KMS-11 (cell line): ENCODE measurements at regions not wholly inside any gene's neighbourhood (a gene's known extent, or its start where the extent isn't known, plus 50 kb on each side); places are given as distances from the start of the nearest gene placed in this dataset.

Source experiments
- H2AFZ ChIP-seq: fragments of 200-600 bp; sonication (generic); 2 replicates; pipeline ENCODE4 v1.6.1; 2016; ENCODE audit warnings: antibody characterized with exemption, mixed run types, low read depth
- H3K27ac ChIP-seq: fragments of 200-600 bp; sonication (generic); 2 replicates; pipeline ENCODE4 v1.6.1; 2016; ENCODE audit warnings: mild to moderate bottlenecking, mixed run types
- H3K27me3 ChIP-seq: fragments of 200-600 bp; sonication (generic); 2 replicates; pipeline ENCODE4 v1.6.1; 2017; ENCODE audit warnings: mild to moderate bottlenecking, low read depth, mixed run types, moderate library complexity; ENCODE audit not compliant: insufficient read depth
- H3K36me3 ChIP-seq: fragments of 200-600 bp; sonication (generic); 2 replicates; pipeline ENCODE4 v1.6.1; 2017; ENCODE audit warnings: mild to moderate bottlenecking, mixed run types; ENCODE audit not compliant: insufficient read depth
- H3K4me1 ChIP-seq: fragments of 200-600 bp; sonication (generic); 2 replicates; pipeline ENCODE4 v1.6.1; 2016; ENCODE audit warnings: mild to moderate bottlenecking, low read depth, mixed run types; ENCODE audit not compliant: poor library complexity, severe bottlenecking
- H3K4me2 ChIP-seq: fragments of 200-600 bp; sonication (generic); 2 replicates; pipeline ENCODE4 v1.7.0; 2016; ENCODE audit warnings: mild to moderate bottlenecking, mixed run types
- H3K4me3 ChIP-seq: fragments of 200-600 bp; sonication (generic); IDR thresholded peaks from 2 replicates; pipeline ENCODE4 v1.6.1; 2017; ENCODE audit warnings: low read depth, low read length, mixed read lengths; ENCODE audit not compliant: insufficient read depth
- H3K79me2 ChIP-seq: fragments of 200-600 bp; sonication (generic); 2 replicates; pipeline ENCODE4 v1.6.1; 2016; ENCODE audit warnings: low read depth, mixed run types; ENCODE audit not compliant: insufficient read depth
- H3K9ac ChIP-seq: fragments of 200-600 bp; sonication (generic); 2 replicates; pipeline ENCODE4 v1.6.1; 2016; ENCODE audit warnings: mild to moderate bottlenecking, mixed run types
- H4K20me1 ChIP-seq: fragments of 200-600 bp; sonication (generic); 2 replicates; pipeline ENCODE4 v1.6.1; 2016; ENCODE audit warnings: mild to moderate bottlenecking, mixed run types; ENCODE audit not compliant: insufficient read depth
- CTCF ChIP-seq: fragments of 200-600 bp; sonication (generic); conservative IDR thresholded peaks from 2 replicates; pipeline ENCODE4 v1.6.1; 2017; ENCODE audit warnings: low read depth, mild to moderate bottlenecking, antibody characterized with exemption, low read length, moderate library complexity, mixed read lengths

GRCh38 chr2:176820371-176820932 is 392.1 kb upstream of the HNRNPA3 start:
- H3K36me3 ChIP-seq: no peaks in the 10 kb centered on the region
- TF ChIP-seq CTCF: no peak
- no peak overlapping the region for H3K4me3 ChIP-seq
- H3K4me2 ChIP-seq: no peak overlapping the region
- peaks cover 8% of the 10 kb centered on the region for H3K4me1 ChIP-seq
- H3K27ac ChIP-seq: no peak overlapping the region
- H2AFZ ChIP-seq: no peak overlapping the region
- H3K9ac ChIP-seq: no peak overlapping the region
- H3K79me2 ChIP-seq: no peaks in the 10 kb centered on the region
- no peaks in the 10 kb centered on the region for H4K20me1 ChIP-seq
- H3K27me3 ChIP-seq: no peaks in the 10 kb centered on the region

GRCh38 chr2:176821350-176821749 is 391.2 kb upstream of the HNRNPA3 start:
- H3K4me2 ChIP-seq: no peak overlapping the region
- no peak overlapping the region for H3K9ac ChIP-seq
- no peaks in the 10 kb centered on the region for H3K27me3 ChIP-seq
- no peaks in the 10 kb centered on the region for H4K20me1 ChIP-seq
- no peak overlapping the region for H2AFZ ChIP-seq
- no peaks in the 10 kb centered on the region for H3K79me2 ChIP-seq
- no peak overlapping the region for H3K27ac ChIP-seq
- peaks cover 8% of the 10 kb centered on the region for H3K4me1 ChIP-seq
- no peaks in the 10 kb centered on the region for H3K36me3 ChIP-seq
- H3K4me3 ChIP-seq: no peak overlapping the region
- TF ChIP-seq CTCF: no peak

- no peak overlapping the region for H3K27ac ChIP-seq
- H2AFZ ChIP-seq: no peak overlapping the region
- no peak overlapping the region for H3K9ac ChIP-seq
- no peak overlapping the region for H3K4me3 ChIP-seq
- H4K20me1 ChIP-seq: no peaks in the 10 kb centered on the region
- TF ChIP-seq CTCF: no peak
- H3K4me1 ChIP-seq: peaks cover 6% of the 10 kb centered on the region
- H3K36me3 ChIP-seq: no peaks in the 10 kb centered on the region
- H3K4me2 ChIP-seq: no peak overlapping the region
- H3K27me3 ChIP-seq: no peaks in the 10 kb centered on the region
- no peaks in the 10 kb centered on the region for H3K79me2 ChIP-seq
Measured at GRCh38 chr2:176822060-176822459, 390.5 kb upstream of the HNRNPA3 start.

GRCh38 chr2:176826356-176826755 is 386.2 kb upstream of the HNRNPA3 start:
- Histone ChIP-seq H3K4me1 (no peaks in the 10 kb centered on the region), H3K9ac (no peak overlapping the region), H2AFZ (no peak overlapping the region), H3K4me3 (no peak overlapping the region), H4K20me1 (no peaks in the 10 kb centered on the region), H3K27ac (no peak overlapping the region), H3K36me3 (no peaks in the 10 kb centered on the region), H3K4me2 (no peak overlapping the region), H3K27me3 (no peaks in the 10 kb centered on the region), H3K79me2 (no peaks in the 10 kb centered on the region)
- TF ChIP-seq CTCF: no peak
